DOHH2 (cell line): ENCODE measurements at regions not wholly inside any gene's neighbourhood (a gene's known extent, or its start where the extent isn't known, plus 50 kb on each side); places are given as distances from the start of the nearest gene placed in this dataset.

Experiments used
- H3F3A ChIP-seq: fragments of 200-600 bp; sonication (generic), shearing (Covaris generic); 2 replicates; pipeline ENCODE4 v1.6.0; 2016; ENCODE audit warnings: antibody characterized with exemption, mild to moderate bottlenecking; ENCODE audit not compliant: control insufficient read depth, insufficient read depth
- H3K27ac ChIP-seq: fragments of 200-600 bp; sonication (generic); 2 replicates; pipeline ENCODE4 v1.5.1; 2014; ENCODE audit warnings: low read depth, mild to moderate bottlenecking, low read length, moderate library complexity
- H3K27me3 ChIP-seq: fragments of 200-600 bp; sonication (generic); 2 replicates; pipeline ENCODE4 v1.6.1; 2014; ENCODE audit warnings: mild to moderate bottlenecking, low read length, mixed read lengths; ENCODE audit not compliant: control insufficient read depth
- H3K36me3 ChIP-seq: fragments of 200-600 bp; sonication (generic); 2 replicates; pipeline ENCODE4 v1.6.1; 2014; ENCODE audit warnings: mild to moderate bottlenecking, low read length, moderate library complexity, mixed read lengths; ENCODE audit not compliant: control insufficient read depth
- H3K4me1 ChIP-seq: fragments of 200-600 bp; sonication (generic); 2 replicates; pipeline ENCODE4 v1.6.1; 2014; ENCODE audit warnings: mild to moderate bottlenecking, low read length, mixed read lengths; ENCODE audit not compliant: control insufficient read depth
- H3K4me2 ChIP-seq: fragments of 200-600 bp; sonication (generic); 2 replicates; pipeline ENCODE4 v1.6.0; 2014; ENCODE audit warnings: mild to moderate bottlenecking, low read length, moderate library complexity
- H3K4me3 ChIP-seq: fragments of 200-600 bp; sonication (generic); 2 replicates; pipeline ENCODE4 v1.5.1; 2014; ENCODE audit warnings: mild to moderate bottlenecking, low read length, mixed read lengths
- H3K79me2 ChIP-seq: fragments of 200-600 bp; sonication (generic); 2 replicates; pipeline ENCODE4 v1.6.1; 2014; ENCODE audit warnings: mild to moderate bottlenecking, low read length, mixed read lengths; ENCODE audit not compliant: control insufficient read depth
- H3K9me2 ChIP-seq: fragments of 200-600 bp; sonication (generic); replicated peaks from 2 replicates; pipeline ENCODE4 v1.6.1; 2014; ENCODE audit warnings: mild to moderate bottlenecking, low read length, mixed read lengths; ENCODE audit not compliant: control insufficient read depth
- H3K9me3 ChIP-seq: fragments of 200-600 bp; sonication (generic); 2 replicates; pipeline ENCODE4 v1.6.1; 2014; ENCODE audit warnings: antibody characterized with exemption, low read length, mixed read lengths; ENCODE audit not compliant: control insufficient read depth, insufficient read depth
- H4K20me1 ChIP-seq: fragments of 200-600 bp; sonication (generic); 2 replicates; pipeline ENCODE4 v1.6.0; 2014; ENCODE audit warnings: low read depth, mild to moderate bottlenecking, antibody characterized with exemption, low read length, moderate library complexity; ENCODE audit not compliant: control insufficient read depth, insufficient read depth
- EZH2phosphoT487 ChIP-seq: fragments of 200-600 bp; sonication (generic); IDR thresholded peaks from 2 replicates; pipeline ENCODE4 v1.6.1; 2017; ENCODE audit warnings: borderline replicate concordance, mild to moderate bottlenecking, antibody characterized with exemption, low read length, moderate library complexity, mixed read lengths
- TF ChIP-seq, protein P1 (sequence below): fragments of 200-600 bp; sonication (generic); IDR thresholded peaks from one replicate; pipeline ENCODE4 v1.5.1; 2014; ENCODE audit warnings: antibody characterized with exemption, mild to moderate bottlenecking, low read depth, low read length; ENCODE audit not compliant: poor library complexity, severe bottlenecking

- Histone ChIP-seq H4K20me1 (no peaks in the 10 kb centered on the region), H3K4me3 (no peak overlapping the region), H3K36me3 (no peaks in the 10 kb centered on the region), H3K79me2 (no peaks in the 10 kb centered on the region), H3K4me1 (peaks cover 12% of the 10 kb centered on the region), H3K27ac (no peak overlapping the region), H3K9me2 (no peaks in the 10 kb centered on the region), H3K27me3 (no peaks in the 10 kb centered on the region), H3F3A (no peaks in the 10 kb centered on the region), H3K4me2 (no peak overlapping the region), H3K9me3 (no peaks in the 10 kb centered on the region)
- no peak for TF ChIP-seq EZH2phosphoT487
- TF ChIP-seq, protein P1, sequence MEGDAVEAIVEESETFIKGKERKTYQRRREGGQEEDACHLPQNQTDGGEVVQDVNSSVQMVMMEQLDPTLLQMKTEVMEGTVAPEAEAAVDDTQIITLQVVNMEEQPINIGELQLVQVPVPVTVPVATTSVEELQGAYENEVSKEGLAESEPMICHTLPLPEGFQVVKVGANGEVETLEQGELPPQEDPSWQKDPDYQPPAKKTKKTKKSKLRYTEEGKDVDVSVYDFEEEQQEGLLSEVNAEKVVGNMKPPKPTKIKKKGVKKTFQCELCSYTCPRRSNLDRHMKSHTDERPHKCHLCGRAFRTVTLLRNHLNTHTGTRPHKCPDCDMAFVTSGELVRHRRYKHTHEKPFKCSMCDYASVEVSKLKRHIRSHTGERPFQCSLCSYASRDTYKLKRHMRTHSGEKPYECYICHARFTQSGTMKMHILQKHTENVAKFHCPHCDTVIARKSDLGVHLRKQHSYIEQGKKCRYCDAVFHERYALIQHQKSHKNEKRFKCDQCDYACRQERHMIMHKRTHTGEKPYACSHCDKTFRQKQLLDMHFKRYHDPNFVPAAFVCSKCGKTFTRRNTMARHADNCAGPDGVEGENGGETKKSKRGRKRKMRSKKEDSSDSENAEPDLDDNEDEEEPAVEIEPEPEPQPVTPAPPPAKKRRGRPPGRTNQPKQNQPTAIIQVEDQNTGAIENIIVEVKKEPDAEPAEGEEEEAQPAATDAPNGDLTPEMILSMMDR, result no peak
These were observed 139.9 kb upstream of the PRLR start for GRCh38 chr5:35369965-35370790.

- no peaks in the 10 kb centered on the region for H3K79me2 ChIP-seq
- H3K4me1 ChIP-seq, result peaks cover 12% of the 10 kb centered on the region
- no peaks in the 10 kb centered on the region for H3K27me3 ChIP-seq
- TF ChIP-seq, protein P1, result no peak
- no peak for TF ChIP-seq EZH2phosphoT487
- no peaks in the 10 kb centered on the region for H3K9me3 ChIP-seq
- no peak overlapping the region for H3K27ac ChIP-seq
- H4K20me1 ChIP-seq, result no peaks in the 10 kb centered on the region
- no peak overlapping the region for H3K4me2 ChIP-seq
- no peaks in the 10 kb centered on the region for H3F3A ChIP-seq
- H3K9me2 ChIP-seq, result no peaks in the 10 kb centered on the region
- no peak overlapping the region for H3K4me3 ChIP-seq
- no peaks in the 10 kb centered on the region for H3K36me3 ChIP-seq
These were observed 137.2 kb upstream of the PRLR start for GRCh38 chr5:35367526-35367925.

DNA sequence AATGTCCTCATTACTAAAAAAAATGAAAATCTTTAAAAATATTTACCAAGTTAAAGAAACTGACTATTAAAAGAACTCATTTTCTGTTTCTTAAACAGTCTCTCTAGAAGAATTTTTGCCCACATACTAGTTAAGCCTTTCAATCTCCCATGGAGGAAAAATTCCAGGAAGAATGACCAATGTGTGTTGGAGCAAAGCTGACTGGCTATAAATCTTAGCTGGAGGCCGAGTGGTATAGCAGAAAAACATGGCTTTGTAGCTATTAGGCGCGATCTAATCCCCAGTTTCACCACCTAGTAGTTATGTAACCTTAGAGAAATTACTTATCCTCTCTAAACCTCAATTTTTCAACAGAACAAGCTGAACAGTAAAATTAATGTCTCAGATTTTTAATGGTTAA is 135.5 kb upstream of the PRLR start:
- Histone ChIP-seq H3K9me3 (no peaks in the 10 kb centered on the region), H3K36me3 (no peaks in the 10 kb centered on the region), H3K4me1 (peaks cover 12% of the 10 kb centered on the region), H3K27ac (no peak overlapping the region), H3K79me2 (no peaks in the 10 kb centered on the region), H3K4me2 (no peak overlapping the region), H4K20me1 (no peaks in the 10 kb centered on the region), H3K27me3 (no peaks in the 10 kb centered on the region), H3F3A (no peaks in the 10 kb centered on the region), H3K9me2 (no peaks in the 10 kb centered on the region), H3K4me3 (no peak overlapping the region)
- TF ChIP-seq, protein P1, result no peak
- TF ChIP-seq EZH2phosphoT487, result no peak
